NCI-H748 treated with DMSO at 0.1 percent for 48 hours (cell line): ENCODE measurements at regions not wholly inside any gene's neighbourhood (a gene's known extent, or its start where the extent isn't known, plus 50 kb on each side); places are given as distances from the start of the nearest gene placed in this dataset.
"Not testable (repeated sequence)": the region's sequence is repeated elsewhere in the genome, so short reads cannot be mapped to it uniquely, and the experiment has no call there.

ENCODE experiments used
- DNase-seq: peaks from one replicate; lab custom pipeline; 2025; lab: John Stamatoyannopoulos, UW

- no peak for DNase-seq
Measured at GRCh38 chr10:33655921-33656320, 321.5 kb upstream of the NRP1 start.

GRCh38 chr10:33655165-33655815, 320.8 kb upstream of the NRP1 start:
- DNase-seq, result no peak

- no peak for DNase-seq
Measured at GRCh38 chr10:33653584-33654367, 319.3 kb upstream of the NRP1 start.

- DNase-seq, result no peak
Measured at GRCh38 chr10:33652870-33653269, 318.4 kb upstream of the NRP1 start.

- not testable (repeated sequence) for DNase-seq
Measured at GRCh38 chr10:33650131-33650530, 315.7 kb upstream of the NRP1 start.

GRCh38 chr10:33643042-33643441, 308.6 kb upstream of the NRP1 start:
- DNase-seq, result no peak

GRCh38 chr10:33638891-33639290, 304.4 kb upstream of the NRP1 start:
- DNase-seq, result no peak

GRCh38 chr10:33638374-33638773, 303.9 kb upstream of the NRP1 start:
- DNase-seq, result no peak

- no peak for DNase-seq
Measured at GRCh38 chr10:33635967-33636515, 301.6 kb upstream of the NRP1 start.

GRCh38 chr10:33632432-33632831, 298.0 kb upstream of the NRP1 start:
- no peak for DNase-seq

- no peak for DNase-seq
Measured at GRCh38 chr10:33631991-33632390, 297.5 kb upstream of the NRP1 start.

GRCh38 chr10:33630761-33631160, 296.3 kb upstream of the NRP1 start:
- DNase-seq, result no peak

- no peak for DNase-seq
Measured at GRCh38 chr10:33627611-33628010, 293.1 kb upstream of the NRP1 start.

- no peak for DNase-seq
Measured at GRCh38 chr10:33626798-33627466, 292.5 kb upstream of the NRP1 start.

GRCh38 chr10:33623669-33624068, 289.2 kb upstream of the NRP1 start:
- no peak for DNase-seq

- no peak for DNase-seq
Measured at GRCh38 chr10:33621101-33621500, 286.6 kb upstream of the NRP1 start.

- DNase-seq, result no peak
Measured at GRCh38 chr10:33618196-33618595, 283.7 kb upstream of the NRP1 start.

- no peak for DNase-seq
Measured at GRCh38 chr10:33617381-33618080, 283.1 kb upstream of the NRP1 start.

- no peak for DNase-seq
Measured at GRCh38 chr10:33616956-33617355, 282.5 kb upstream of the NRP1 start.

GRCh38 chr10:33612551-33612950, 278.1 kb upstream of the NRP1 start:
- DNase-seq, result no peak

- no peak for DNase-seq
Measured at GRCh38 chr10:33612116-33612515, 277.6 kb upstream of the NRP1 start.

GRCh38 chr10:33611423-33611822, 277.0 kb upstream of the NRP1 start:
- DNase-seq, result no peak
